WTC11 (cell line): ENCODE measurements at regions not wholly inside any gene's neighbourhood (a gene's known extent, or its start where the extent isn't known, plus 50 kb on each side); places are given as distances from the start of the nearest gene placed in this dataset.

Source experiments
- ATAC-seq: fragments of 200-7000 bp; cut with Tn5 transposase; 2 replicates; pipeline ENCODE4 v1.10.0; 2021; ENCODE audit warnings: mild to moderate bottlenecking, moderate library complexity
- CTCF ChIA-PET: fragments of 300-600 bp; sonication (Branson Sonifier 250); formaldehyde crosslinking; loops from one replicate; lab custom pipeline; 2021; ENCODE audit warnings: antibody characterized with exemption; lab: Charles Lee
- POLR2A ChIA-PET: fragments of 350-600 bp; sonication (Branson Sonifier 250); formaldehyde crosslinking; loops from one replicate; lab custom pipeline; 2021; ENCODE audit warnings: antibody characterized with exemption; lab: Charles Lee
- DNase-seq: peaks from one replicate; pipeline ENCODE4 v3.0.0; 2021; ENCODE audit warnings: low spot score
- H3K27ac Mint-ChIP-seq: 2 replicates; pipeline ENCODE4 v1.8.0; 2021; ENCODE audit warnings: mixed read lengths
- H3K27me3 Mint-ChIP-seq: 2 replicates; pipeline ENCODE4 v1.8.0; 2021; ENCODE audit warnings: low read depth, mild to moderate bottlenecking, moderate library complexity, mixed read lengths
- H3K36me3 Mint-ChIP-seq: 2 replicates; pipeline ENCODE4 v1.8.0; 2021; ENCODE audit warnings: mixed read lengths
- H3K4me1 Mint-ChIP-seq: 2 replicates; pipeline ENCODE4 v1.8.0; 2022; ENCODE audit warnings: mixed read lengths
- H3K4me3 Mint-ChIP-seq: 2 replicates; pipeline ENCODE4 v1.8.0; 2021; ENCODE audit warnings: mild to moderate bottlenecking, moderate library complexity, mixed read lengths
- H3K9me3 Mint-ChIP-seq: 2 replicates; pipeline ENCODE4 v1.8.0; 2021; ENCODE audit warnings: mixed read lengths
- CREM ChIP-seq: sonication (generic); formaldehyde crosslinking; IDR thresholded peaks from 2 replicates; pipeline ENCODE4 v1.8.1; 2022; ENCODE audit warnings: mild to moderate bottlenecking, missing genetic modification reagents, moderate library complexity
- ESRRA ChIP-seq: sonication (generic); formaldehyde crosslinking; IDR thresholded peaks from 2 replicates; pipeline ENCODE4 v1.8.1; 2022; ENCODE audit warnings: mild to moderate bottlenecking, missing genetic modification reagents, borderline replicate concordance
- JAZF1 ChIP-seq: fragments of 250-450 bp; sonication (Bioruptor Pico); IDR thresholded peaks from 2 replicates; pipeline ENCODE4 v1.9.0; 2021; ENCODE audit warnings: moderate library complexity, mild to moderate bottlenecking, inconsistent platforms
- JUN ChIP-seq: sonication (generic); formaldehyde crosslinking; IDR thresholded peaks from 2 replicates; pipeline ENCODE4 v1.8.0; 2023; ENCODE audit warnings: mild to moderate bottlenecking, missing genetic modification reagents
- OVOL2 ChIP-seq: fragments of 250-450 bp; sonication (Bioruptor Pico); IDR thresholded peaks from 2 replicates; pipeline ENCODE4 v1.9.0; 2021; ENCODE audit warnings: mild to moderate bottlenecking, borderline replicate concordance
- SOX15 ChIP-seq: fragments of 250-450 bp; sonication (Bioruptor Pico); IDR thresholded peaks from 2 replicates; pipeline ENCODE4 v1.9.0; 2021; ENCODE audit warnings: mild to moderate bottlenecking
- TEAD1 ChIP-seq: sonication (generic); formaldehyde crosslinking; IDR thresholded peaks from 2 replicates; pipeline ENCODE4 v1.8.0; 2022; ENCODE audit warnings: mild to moderate bottlenecking, missing genetic modification reagents
- ZNF121 ChIP-seq: sonication (generic); formaldehyde crosslinking; IDR thresholded peaks from 2 replicates; pipeline ENCODE4 v1.8.0; 2023; ENCODE audit warnings: missing genetic modification reagents
- ZNF219 ChIP-seq: sonication (generic); formaldehyde crosslinking; IDR thresholded peaks from 2 replicates; pipeline ENCODE4 v1.8.0; 2023; ENCODE audit warnings: missing genetic modification reagents, mild to moderate bottlenecking, borderline replicate concordance
- ZNF232 ChIP-seq: sonication (generic); formaldehyde crosslinking; IDR thresholded peaks from 2 replicates; pipeline ENCODE4 v1.8.0; 2022; ENCODE audit warnings: mild to moderate bottlenecking, missing genetic modification reagents
- TF ChIP-seq, protein P1 (sequence below): sonication (generic); formaldehyde crosslinking; IDR thresholded peaks from 2 replicates; pipeline ENCODE4 v1.8.1; 2023; ENCODE audit warnings: mild to moderate bottlenecking, missing genetic modification reagents, borderline replicate concordance
- TF ChIP-seq, protein P2 (sequence below): fragments of 200-600 bp; IDR thresholded peaks from 2 replicates; pipeline ENCODE4 v1.8.0; 2022; ENCODE audit warnings: antibody characterized with exemption
- TF ChIP-seq, protein P3 (sequence below): sonication (generic); formaldehyde crosslinking; IDR thresholded peaks from 2 replicates; pipeline ENCODE4 v1.8.1; 2022; ENCODE audit warnings: mild to moderate bottlenecking, missing genetic modification reagents, moderate library complexity, borderline replicate concordance
- TF ChIP-seq, protein P4 (sequence below): sonication (generic); formaldehyde crosslinking; IDR thresholded peaks from 2 replicates; pipeline ENCODE4 v1.8.0; 2022; ENCODE audit warnings: missing genetic modification reagents
- TF ChIP-seq, protein P5 (sequence below): sonication (generic); formaldehyde crosslinking; IDR thresholded peaks from 2 replicates; pipeline ENCODE4 v1.8.1; 2023; ENCODE audit warnings: mild to moderate bottlenecking, missing genetic modification reagents
- TF ChIP-seq, protein P6 (sequence below): fragments of 250-450 bp; sonication (Bioruptor Pico); IDR thresholded peaks from 2 replicates; pipeline ENCODE4 v1.9.0; 2021; ENCODE audit warnings: mild to moderate bottlenecking
- TF ChIP-seq, protein P7 (sequence below): fragments of 250-450 bp; sonication (Bioruptor Pico); IDR thresholded peaks from 2 replicates; pipeline ENCODE4 v1.9.0; 2021; ENCODE audit warnings: mild to moderate bottlenecking

DNA sequence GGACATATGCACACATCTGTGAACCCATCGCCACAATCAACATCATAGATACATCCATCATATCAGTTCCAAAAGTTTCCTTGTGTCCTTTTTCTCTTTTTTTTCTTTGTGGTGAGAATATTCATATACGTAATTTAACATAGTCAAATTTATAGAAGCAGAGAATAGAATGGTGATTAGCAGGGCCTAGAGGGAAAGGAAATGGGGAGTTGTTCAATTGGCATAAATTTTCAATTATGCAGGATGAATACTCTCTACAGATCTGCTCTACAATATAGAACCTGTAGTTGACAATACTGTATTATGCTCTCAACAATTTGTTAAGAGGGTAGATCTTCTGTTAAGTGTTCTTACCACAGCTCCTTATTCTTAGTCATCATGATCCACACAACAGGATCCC lies 413.2 kb downstream of the SHISA9 start:
- ChIA-PET CTCF (interaction anchor here (1.2 kb wide), 1 partner anchor 10 kb away, joined by 3 read pairs; no protein-coding TSS in a partner anchor), POLR2A (no interaction called here)
- Mint-ChIP-seq H3K4me3 (no peak overlapping the region), H3K27ac (no peak overlapping the region), H3K27me3 (peaks cover 8% of the 10 kb centered on the region), H3K9me3 (no peaks in the 10 kb centered on the region), H3K36me3 (no peaks in the 10 kb centered on the region), H3K4me1 (peaks cover 29% of the 10 kb centered on the region)
- no peak for ATAC-seq
- TF ChIP-seq, protein P1, sequence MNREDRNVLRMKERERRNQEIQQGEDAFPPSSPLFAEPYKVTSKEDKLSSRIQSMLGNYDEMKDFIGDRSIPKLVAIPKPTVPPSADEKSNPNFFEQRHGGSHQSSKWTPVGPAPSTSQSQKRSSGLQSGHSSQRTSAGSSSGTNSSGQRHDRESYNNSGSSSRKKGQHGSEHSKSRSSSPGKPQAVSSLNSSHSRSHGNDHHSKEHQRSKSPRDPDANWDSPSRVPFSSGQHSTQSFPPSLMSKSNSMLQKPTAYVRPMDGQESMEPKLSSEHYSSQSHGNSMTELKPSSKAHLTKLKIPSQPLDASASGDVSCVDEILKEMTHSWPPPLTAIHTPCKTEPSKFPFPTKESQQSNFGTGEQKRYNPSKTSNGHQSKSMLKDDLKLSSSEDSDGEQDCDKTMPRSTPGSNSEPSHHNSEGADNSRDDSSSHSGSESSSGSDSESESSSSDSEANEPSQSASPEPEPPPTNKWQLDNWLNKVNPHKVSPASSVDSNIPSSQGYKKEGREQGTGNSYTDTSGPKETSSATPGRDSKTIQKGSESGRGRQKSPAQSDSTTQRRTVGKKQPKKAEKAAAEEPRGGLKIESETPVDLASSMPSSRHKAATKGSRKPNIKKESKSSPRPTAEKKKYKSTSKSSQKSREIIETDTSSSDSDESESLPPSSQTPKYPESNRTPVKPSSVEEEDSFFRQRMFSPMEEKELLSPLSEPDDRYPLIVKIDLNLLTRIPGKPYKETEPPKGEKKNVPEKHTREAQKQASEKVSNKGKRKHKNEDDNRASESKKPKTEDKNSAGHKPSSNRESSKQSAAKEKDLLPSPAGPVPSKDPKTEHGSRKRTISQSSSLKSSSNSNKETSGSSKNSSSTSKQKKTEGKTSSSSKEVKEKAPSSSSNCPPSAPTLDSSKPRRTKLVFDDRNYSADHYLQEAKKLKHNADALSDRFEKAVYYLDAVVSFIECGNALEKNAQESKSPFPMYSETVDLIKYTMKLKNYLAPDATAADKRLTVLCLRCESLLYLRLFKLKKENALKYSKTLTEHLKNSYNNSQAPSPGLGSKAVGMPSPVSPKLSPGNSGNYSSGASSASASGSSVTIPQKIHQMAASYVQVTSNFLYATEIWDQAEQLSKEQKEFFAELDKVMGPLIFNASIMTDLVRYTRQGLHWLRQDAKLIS (CRISPR knock-in tag) = no peak
- no peak for TF ChIP-seq TEAD1 (CRISPR knock-in tag)
- no peak for DNase-seq

DNA sequence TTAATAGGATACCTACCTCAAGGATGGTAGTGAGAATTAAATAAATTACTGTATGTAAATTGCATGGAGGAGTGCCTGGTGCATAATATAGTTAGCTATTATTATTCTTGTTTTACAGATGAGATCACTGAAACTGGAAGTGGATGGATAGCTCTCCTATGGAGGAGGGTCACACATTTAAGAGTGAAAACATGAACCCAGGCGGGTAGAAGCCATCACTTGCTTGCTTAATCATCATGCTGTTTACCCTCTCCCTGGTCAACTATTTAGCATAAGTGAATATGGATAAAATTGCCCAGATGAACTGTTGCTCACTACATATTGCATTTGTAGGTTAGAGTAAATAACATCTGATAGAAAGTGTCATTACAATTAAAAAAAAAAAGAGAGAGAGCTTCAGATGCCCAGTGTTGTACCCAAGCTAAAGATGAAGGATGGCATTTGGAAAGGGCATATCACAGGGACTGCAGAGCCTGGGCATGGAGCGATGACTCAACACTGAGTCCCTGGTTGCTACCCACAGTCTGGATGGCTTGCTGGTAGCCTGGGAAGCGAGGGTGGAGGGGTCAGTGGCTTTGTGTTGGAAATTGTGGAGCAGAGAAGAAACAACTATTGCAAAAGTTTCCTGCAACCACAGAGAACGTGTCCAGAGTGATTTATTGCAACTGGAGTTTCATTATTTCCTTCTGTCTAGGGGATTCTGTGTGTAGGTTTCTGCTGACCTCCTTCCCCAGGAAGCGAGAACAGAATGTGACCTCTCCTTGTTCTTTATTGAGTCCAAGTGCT lies 414.4 kb downstream of the SHISA9 start:
- CTCF ChIA-PET = no interaction called here
- peaks cover 16% of the 10 kb centered on the region for H3K27me3 Mint-ChIP-seq
- peaks cover 30% of the 10 kb centered on the region for H3K4me1 Mint-ChIP-seq
- no peak overlapping the region for H3K4me3 Mint-ChIP-seq
- DNase-seq = no peak
- POLR2A ChIA-PET = no interaction called here
- no peaks in the 10 kb centered on the region for H3K36me3 Mint-ChIP-seq
- no peaks in the 10 kb centered on the region for H3K9me3 Mint-ChIP-seq
- no peak for ATAC-seq
- H3K27ac Mint-ChIP-seq = no peak overlapping the region
- TF ChIP-seq OVOL2 (CRISPR knock-in tag) (no peak), ZNF232 (CRISPR knock-in tag) (no peak), JAZF1 (CRISPR knock-in tag) (no peak), ZNF121 (CRISPR knock-in tag) (no peak), JUN (CRISPR knock-in tag) (no peak), CREM (CRISPR knock-in tag) (no peak), SOX15 (no peak), ESRRA (CRISPR knock-in tag) (no peak), ZNF219 (CRISPR knock-in tag) (no peak)
- TF ChIP-seq, protein P2, sequence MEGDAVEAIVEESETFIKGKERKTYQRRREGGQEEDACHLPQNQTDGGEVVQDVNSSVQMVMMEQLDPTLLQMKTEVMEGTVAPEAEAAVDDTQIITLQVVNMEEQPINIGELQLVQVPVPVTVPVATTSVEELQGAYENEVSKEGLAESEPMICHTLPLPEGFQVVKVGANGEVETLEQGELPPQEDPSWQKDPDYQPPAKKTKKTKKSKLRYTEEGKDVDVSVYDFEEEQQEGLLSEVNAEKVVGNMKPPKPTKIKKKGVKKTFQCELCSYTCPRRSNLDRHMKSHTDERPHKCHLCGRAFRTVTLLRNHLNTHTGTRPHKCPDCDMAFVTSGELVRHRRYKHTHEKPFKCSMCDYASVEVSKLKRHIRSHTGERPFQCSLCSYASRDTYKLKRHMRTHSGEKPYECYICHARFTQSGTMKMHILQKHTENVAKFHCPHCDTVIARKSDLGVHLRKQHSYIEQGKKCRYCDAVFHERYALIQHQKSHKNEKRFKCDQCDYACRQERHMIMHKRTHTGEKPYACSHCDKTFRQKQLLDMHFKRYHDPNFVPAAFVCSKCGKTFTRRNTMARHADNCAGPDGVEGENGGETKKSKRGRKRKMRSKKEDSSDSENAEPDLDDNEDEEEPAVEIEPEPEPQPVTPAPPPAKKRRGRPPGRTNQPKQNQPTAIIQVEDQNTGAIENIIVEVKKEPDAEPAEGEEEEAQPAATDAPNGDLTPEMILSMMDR = no peak
- TF ChIP-seq, protein P3, sequence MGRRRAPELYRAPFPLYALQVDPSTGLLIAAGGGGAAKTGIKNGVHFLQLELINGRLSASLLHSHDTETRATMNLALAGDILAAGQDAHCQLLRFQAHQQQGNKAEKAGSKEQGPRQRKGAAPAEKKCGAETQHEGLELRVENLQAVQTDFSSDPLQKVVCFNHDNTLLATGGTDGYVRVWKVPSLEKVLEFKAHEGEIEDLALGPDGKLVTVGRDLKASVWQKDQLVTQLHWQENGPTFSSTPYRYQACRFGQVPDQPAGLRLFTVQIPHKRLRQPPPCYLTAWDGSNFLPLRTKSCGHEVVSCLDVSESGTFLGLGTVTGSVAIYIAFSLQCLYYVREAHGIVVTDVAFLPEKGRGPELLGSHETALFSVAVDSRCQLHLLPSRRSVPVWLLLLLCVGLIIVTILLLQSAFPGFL = no peak
- TF ChIP-seq, protein P4, sequence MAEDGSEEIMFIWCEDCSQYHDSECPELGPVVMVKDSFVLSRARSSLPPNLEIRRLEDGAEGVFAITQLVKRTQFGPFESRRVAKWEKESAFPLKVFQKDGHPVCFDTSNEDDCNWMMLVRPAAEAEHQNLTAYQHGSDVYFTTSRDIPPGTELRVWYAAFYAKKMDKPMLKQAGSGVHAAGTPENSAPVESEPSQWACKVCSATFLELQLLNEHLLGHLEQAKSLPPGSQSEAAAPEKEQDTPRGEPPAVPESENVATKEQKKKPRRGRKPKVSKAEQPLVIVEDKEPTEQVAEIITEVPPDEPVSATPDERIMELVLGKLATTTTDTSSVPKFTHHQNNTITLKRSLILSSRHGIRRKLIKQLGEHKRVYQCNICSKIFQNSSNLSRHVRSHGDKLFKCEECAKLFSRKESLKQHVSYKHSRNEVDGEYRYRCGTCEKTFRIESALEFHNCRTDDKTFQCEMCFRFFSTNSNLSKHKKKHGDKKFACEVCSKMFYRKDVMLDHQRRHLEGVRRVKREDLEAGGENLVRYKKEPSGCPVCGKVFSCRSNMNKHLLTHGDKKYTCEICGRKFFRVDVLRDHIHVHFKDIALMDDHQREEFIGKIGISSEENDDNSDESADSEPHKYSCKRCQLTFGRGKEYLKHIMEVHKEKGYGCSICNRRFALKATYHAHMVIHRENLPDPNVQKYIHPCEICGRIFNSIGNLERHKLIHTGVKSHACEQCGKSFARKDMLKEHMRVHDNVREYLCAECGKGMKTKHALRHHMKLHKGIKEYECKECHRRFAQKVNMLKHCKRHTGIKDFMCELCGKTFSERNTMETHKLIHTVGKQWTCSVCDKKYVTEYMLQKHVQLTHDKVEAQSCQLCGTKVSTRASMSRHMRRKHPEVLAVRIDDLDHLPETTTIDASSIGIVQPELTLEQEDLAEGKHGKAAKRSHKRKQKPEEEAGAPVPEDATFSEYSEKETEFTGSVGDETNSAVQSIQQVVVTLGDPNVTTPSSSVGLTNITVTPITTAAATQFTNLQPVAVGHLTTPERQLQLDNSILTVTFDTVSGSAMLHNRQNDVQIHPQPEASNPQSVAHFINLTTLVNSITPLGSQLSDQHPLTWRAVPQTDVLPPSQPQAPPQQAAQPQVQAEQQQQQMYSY = no peak
- TF ChIP-seq, protein P5, sequence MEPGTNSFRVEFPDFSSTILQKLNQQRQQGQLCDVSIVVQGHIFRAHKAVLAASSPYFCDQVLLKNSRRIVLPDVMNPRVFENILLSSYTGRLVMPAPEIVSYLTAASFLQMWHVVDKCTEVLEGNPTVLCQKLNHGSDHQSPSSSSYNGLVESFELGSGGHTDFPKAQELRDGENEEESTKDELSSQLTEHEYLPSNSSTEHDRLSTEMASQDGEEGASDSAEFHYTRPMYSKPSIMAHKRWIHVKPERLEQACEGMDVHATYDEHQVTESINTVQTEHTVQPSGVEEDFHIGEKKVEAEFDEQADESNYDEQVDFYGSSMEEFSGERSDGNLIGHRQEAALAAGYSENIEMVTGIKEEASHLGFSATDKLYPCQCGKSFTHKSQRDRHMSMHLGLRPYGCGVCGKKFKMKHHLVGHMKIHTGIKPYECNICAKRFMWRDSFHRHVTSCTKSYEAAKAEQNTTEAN (CRISPR knock-in tag) = no peak
- TF ChIP-seq, protein P6, sequence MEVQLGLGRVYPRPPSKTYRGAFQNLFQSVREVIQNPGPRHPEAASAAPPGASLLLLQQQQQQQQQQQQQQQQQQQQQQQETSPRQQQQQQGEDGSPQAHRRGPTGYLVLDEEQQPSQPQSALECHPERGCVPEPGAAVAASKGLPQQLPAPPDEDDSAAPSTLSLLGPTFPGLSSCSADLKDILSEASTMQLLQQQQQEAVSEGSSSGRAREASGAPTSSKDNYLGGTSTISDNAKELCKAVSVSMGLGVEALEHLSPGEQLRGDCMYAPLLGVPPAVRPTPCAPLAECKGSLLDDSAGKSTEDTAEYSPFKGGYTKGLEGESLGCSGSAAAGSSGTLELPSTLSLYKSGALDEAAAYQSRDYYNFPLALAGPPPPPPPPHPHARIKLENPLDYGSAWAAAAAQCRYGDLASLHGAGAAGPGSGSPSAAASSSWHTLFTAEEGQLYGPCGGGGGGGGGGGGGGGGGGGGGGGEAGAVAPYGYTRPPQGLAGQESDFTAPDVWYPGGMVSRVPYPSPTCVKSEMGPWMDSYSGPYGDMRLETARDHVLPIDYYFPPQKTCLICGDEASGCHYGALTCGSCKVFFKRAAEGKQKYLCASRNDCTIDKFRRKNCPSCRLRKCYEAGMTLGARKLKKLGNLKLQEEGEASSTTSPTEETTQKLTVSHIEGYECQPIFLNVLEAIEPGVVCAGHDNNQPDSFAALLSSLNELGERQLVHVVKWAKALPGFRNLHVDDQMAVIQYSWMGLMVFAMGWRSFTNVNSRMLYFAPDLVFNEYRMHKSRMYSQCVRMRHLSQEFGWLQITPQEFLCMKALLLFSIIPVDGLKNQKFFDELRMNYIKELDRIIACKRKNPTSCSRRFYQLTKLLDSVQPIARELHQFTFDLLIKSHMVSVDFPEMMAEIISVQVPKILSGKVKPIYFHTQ (CRISPR knock-in tag) = no peak
- TF ChIP-seq, protein P7, sequence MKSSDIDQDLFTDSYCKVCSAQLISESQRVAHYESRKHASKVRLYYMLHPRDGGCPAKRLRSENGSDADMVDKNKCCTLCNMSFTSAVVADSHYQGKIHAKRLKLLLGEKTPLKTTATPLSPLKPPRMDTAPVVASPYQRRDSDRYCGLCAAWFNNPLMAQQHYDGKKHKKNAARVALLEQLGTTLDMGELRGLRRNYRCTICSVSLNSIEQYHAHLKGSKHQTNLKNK (CRISPR knock-in tag) = no peak
